MM.1S (cell line): ENCODE measurements at regions not wholly inside any gene's neighbourhood (a gene's known extent, or its start where the extent isn't known, plus 50 kb on each side); places are given as distances from the start of the nearest gene placed in this dataset.

Experiments
- EZH2 ChIP-seq: fragments of 300-600 bp; sonication (generic); optimal IDR thresholded peaks from 2 replicates; pipeline ENCODE3; 2017; ENCODE audit warnings: low read depth, mild to moderate bottlenecking, antibody characterized with exemption, low read length, mixed read lengths
- EZH2phosphoT487 ChIP-seq: fragments of 300-600 bp; sonication (generic); IDR thresholded peaks from 2 replicates; pipeline ENCODE4 v1.6.1; 2018; ENCODE audit warnings: antibody characterized with exemption, low read length
- TF ChIP-seq, protein P1 (sequence below): fragments of 300-600 bp; sonication (generic); IDR thresholded peaks from 2 replicates; pipeline ENCODE4 v1.5.1; 2016; ENCODE audit warnings: antibody characterized with exemption, low read length, mixed read lengths

DNA sequence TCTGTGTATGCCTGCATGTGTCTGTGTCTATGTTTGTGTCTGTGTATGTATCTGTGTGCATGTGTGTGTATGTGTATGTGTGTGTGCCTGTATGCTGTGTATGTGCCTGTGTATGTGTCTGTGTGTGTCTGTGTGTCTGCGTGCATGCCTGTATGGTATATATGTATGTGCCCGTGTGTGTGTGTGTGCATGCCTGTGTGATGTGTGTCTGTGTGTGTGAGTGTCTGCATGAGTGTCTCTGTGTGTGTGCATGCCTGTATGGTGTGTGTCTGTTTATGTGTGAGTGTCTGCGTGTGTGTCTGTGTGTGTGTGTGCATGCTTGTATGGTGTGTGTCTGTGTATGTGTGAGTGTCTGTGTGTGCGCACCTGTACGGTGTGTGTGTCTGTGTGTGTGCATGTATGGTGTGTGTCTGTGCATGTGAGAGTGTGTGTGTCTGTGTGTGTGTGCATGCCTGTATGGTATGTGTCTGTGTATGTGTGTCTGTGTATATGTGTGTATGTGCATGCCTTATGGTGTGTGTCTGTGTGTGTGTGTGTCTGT is 137.1 kb upstream of the IRX2 start:
- TF ChIP-seq, protein P1, sequence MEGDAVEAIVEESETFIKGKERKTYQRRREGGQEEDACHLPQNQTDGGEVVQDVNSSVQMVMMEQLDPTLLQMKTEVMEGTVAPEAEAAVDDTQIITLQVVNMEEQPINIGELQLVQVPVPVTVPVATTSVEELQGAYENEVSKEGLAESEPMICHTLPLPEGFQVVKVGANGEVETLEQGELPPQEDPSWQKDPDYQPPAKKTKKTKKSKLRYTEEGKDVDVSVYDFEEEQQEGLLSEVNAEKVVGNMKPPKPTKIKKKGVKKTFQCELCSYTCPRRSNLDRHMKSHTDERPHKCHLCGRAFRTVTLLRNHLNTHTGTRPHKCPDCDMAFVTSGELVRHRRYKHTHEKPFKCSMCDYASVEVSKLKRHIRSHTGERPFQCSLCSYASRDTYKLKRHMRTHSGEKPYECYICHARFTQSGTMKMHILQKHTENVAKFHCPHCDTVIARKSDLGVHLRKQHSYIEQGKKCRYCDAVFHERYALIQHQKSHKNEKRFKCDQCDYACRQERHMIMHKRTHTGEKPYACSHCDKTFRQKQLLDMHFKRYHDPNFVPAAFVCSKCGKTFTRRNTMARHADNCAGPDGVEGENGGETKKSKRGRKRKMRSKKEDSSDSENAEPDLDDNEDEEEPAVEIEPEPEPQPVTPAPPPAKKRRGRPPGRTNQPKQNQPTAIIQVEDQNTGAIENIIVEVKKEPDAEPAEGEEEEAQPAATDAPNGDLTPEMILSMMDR, result no peak
- TF ChIP-seq EZH2 (no peak), EZH2phosphoT487 (no peak)
